Uterus (tissue), 2 donors: ENCODE measurements at regions not wholly inside any gene's neighbourhood (a gene's known extent, or its start where the extent isn't known, plus 50 kb on each side); places are given as distances from the start of the nearest gene placed in this dataset.
"Not testable (repeated sequence)": the region's sequence is repeated elsewhere in the genome, so short reads cannot be mapped to it uniquely, and the experiment has no call there.

ENCODE experiments used
- POLR2A ChIP-seq, 2 donors: fragments of 450-650 bp; IDR thresholded peaks; one replicate each; pipeline ENCODE4 v1.6.1; 2016; ENCODE audit warnings: antibody characterized with exemption in 2 of 2, mild to moderate bottlenecking in 1 of 2, moderate library complexity in 1 of 2
- TF ChIP-seq, protein P1 (sequence below), 4 experiments: fragments of 200-600 bp in 2 of 4; fragments of 450-650 bp in 2 of 4; sonication (generic) in 2 of 4; IDR thresholded peaks; one replicate each; pipeline ENCODE4 v1.5.1; 2016 to 2019; ENCODE audit warnings: antibody characterized with exemption in 4 of 4, mild to moderate bottlenecking in 2 of 4, moderate library complexity in 1 of 4

DNA sequence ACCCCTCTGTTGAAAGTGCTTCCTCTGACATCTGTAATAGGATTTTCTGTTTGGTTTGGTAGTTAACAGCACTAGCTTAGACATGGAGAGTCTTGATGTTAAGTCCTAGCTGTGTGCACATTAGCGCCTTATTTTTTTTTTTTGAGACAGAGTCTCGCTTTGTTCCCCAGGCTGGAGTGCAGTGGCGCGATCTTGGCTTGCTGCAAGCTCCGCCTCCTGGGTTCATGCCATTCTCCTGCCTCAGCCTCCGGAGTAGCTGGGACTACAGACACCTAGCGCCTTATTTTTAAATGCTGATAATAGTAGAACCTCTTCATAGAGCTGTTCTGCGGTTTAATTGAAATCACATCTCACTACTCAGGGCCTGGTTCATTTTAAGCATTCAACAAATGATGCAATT, 131.5 kb downstream of the PLCE1 start:
- TF ChIP-seq POLR2A (IDR thresholded peaks at IDR 0.05), result not testable (repeated sequence)
- TF ChIP-seq, protein P1, sequence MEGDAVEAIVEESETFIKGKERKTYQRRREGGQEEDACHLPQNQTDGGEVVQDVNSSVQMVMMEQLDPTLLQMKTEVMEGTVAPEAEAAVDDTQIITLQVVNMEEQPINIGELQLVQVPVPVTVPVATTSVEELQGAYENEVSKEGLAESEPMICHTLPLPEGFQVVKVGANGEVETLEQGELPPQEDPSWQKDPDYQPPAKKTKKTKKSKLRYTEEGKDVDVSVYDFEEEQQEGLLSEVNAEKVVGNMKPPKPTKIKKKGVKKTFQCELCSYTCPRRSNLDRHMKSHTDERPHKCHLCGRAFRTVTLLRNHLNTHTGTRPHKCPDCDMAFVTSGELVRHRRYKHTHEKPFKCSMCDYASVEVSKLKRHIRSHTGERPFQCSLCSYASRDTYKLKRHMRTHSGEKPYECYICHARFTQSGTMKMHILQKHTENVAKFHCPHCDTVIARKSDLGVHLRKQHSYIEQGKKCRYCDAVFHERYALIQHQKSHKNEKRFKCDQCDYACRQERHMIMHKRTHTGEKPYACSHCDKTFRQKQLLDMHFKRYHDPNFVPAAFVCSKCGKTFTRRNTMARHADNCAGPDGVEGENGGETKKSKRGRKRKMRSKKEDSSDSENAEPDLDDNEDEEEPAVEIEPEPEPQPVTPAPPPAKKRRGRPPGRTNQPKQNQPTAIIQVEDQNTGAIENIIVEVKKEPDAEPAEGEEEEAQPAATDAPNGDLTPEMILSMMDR (IDR thresholded peaks at IDR 0.05), result not testable (repeated sequence)
